BJ (cell line): ENCODE measurements at regions not wholly inside any gene's neighbourhood (a gene's known extent, or its start where the extent isn't known, plus 50 kb on each side); places are given as distances from the start of the nearest gene placed in this dataset. TPM values are rescaled to one million over a fixed set of nuclear protein-coding genes. Genes with fewer than 3 reads are reported as not detected.

Experiments used
- CTCF ChIA-PET: fragments of 350-600 bp; formaldehyde crosslinking; extraction: SDS; loops from one replicate; lab custom pipeline; 2021; ENCODE audit warnings: antibody characterized with exemption, inconsistent platforms; lab: Yijun Ruan, JAX
- POLR2A ChIA-PET: fragments of 300-600 bp; sonication (Branson Sonifier 250); formaldehyde crosslinking; extraction: SDS; loops from one replicate; lab custom pipeline; 2021; ENCODE audit warnings: antibody characterized with exemption; lab: Charles Lee
- DNase-seq: peaks from one replicate; pipeline ENCODE4 v3.0.0-alpha.2; 2011; ENCODE audit warnings: low read depth
- H3K27me3 ChIP-seq: 2 replicates; pipeline ENCODE4 v1.6.0; 2011; ENCODE audit warnings: low read length; ENCODE audit not compliant: control insufficient read depth, insufficient read depth
- H3K36me3 ChIP-seq: 2 replicates; pipeline ENCODE4 v1.5.1; 2011; ENCODE audit warnings: low read length; ENCODE audit not compliant: control insufficient read depth, insufficient read depth
- H3K4me3 ChIP-seq: 2 replicates; pipeline ENCODE4 v1.5.1; 2011; ENCODE audit warnings: low read depth, mild to moderate bottlenecking, control low read depth, low read length
- CTCF ChIP-seq: IDR thresholded peaks from 2 replicates; pipeline ENCODE4 v1.5.1; 2011; ENCODE audit warnings: low read depth, mild to moderate bottlenecking, control low read depth, inconsistent platforms, low read length, moderate library complexity; ENCODE audit not compliant: insufficient read depth
- small RNA-seq: library from RNA; depleted of rRNA; stranded (forward); fragments of <200 nt; gene quantifications from one replicate; pipeline ENCODE3, GENCODE V24; 2012; ENCODE audit warnings: low replicate concordance, low read depth; ENCODE audit not compliant: insufficient read length

- no peak for DNase-seq
- CTCF ChIA-PET = no interaction called here
- POLR2A ChIA-PET = no interaction called here
- H3K36me3 ChIP-seq = no peaks in the 10 kb centered on the region
- H3K4me3 ChIP-seq = no peak overlapping the region
- no peaks in the 10 kb centered on the region for H3K27me3 ChIP-seq
- no peak for TF ChIP-seq CTCF
Measured at GRCh38 chr9:87443461-87443860, 54.2 kb upstream of the DAPK1 start.

- Histone ChIP-seq H3K36me3 (no peaks in the 10 kb centered on the region), H3K4me3 (no peak overlapping the region), H3K27me3 (no peaks in the 10 kb centered on the region)
- DNase-seq = no peak
- POLR2A ChIA-PET = no interaction called here
- CTCF ChIA-PET = no interaction called here
- TF ChIP-seq CTCF = no peak
Measured at GRCh38 chr9:87445646-87446045, 52.0 kb upstream of the DAPK1 start.

GRCh38 chr9:87446527-87446926, 51.1 kb upstream of the DAPK1 start:
- no peaks in the 10 kb centered on the region for H3K36me3 ChIP-seq
- H3K27me3 ChIP-seq = no peaks in the 10 kb centered on the region
- TF ChIP-seq CTCF = no peak
- H3K4me3 ChIP-seq = no peak overlapping the region
- ChIA-PET POLR2A (no interaction called here), CTCF (no interaction called here)
- DNase-seq = no peak

- CTCF ChIA-PET = no interaction called here
Measured at GRCh38 chr9:87447547-87448432, 49.9 kb upstream of the DAPK1 start.

More at GRCh38 chr9:87447547-87448432, 49.9 kb upstream of the DAPK1 start:
- TF ChIP-seq CTCF = no peak
- no peaks in the 10 kb centered on the region for H3K27me3 ChIP-seq
- DNase-seq = no peak
- POLR2A ChIA-PET = no interaction called here
- no peaks in the 10 kb centered on the region for H3K36me3 ChIP-seq
- H3K4me3 ChIP-seq = no peak overlapping the region

Small RNAs in the stretch of these regions (small RNA-seq; reads per million reads assigned to genes)
- not detected for gene AL353752.1
- not detected for gene RF00568
